HG03354 (cell line): ENCODE measurements at regions not wholly inside any gene's neighbourhood (a gene's known extent, or its start where the extent isn't known, plus 50 kb on each side); places are given as distances from the start of the nearest gene placed in this dataset.
"Not testable (repeated sequence)": the region's sequence is repeated elsewhere in the genome, so short reads cannot be mapped to it uniquely, and the experiment has no call there.

Experiments
- ATAC-seq: cut with Tn5 transposase; IDR thresholded peaks from one replicate; pipeline ENCODE4 v1.9.1; 2021; ENCODE audit warnings: mild to moderate bottlenecking; ENCODE audit not compliant: unreplicated experiment, poor library complexity, severe bottlenecking

DNA sequence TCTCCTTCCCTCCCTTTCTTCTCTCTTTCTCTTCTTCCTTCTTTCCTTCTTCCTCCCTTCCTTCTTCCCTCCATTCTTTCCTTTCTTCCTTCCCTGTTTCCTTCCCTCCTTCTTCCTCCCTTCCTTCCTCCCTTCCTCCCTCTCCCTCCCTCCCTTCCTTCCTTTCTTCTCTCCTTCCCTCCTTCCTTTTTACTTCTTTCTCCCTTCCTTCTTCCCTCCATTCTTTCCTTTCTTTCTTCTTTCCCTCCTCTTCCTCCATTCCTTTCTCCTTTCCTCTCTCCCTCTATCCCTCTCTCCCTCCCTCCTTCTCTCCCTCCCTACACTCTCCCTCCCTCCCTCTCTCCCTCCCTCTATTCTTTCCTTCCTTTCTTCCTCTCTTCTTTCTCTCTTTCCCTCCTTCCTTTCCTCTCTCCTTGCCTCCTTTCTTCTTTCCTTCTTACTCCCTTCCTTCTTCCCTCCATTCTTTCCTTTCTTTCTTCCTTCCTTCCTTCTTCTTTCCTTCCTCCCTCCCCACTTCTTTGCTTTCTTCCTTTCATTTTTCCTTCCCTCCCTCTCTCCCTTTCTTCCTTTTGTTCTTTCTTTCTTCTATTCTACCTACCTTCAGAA is 200.4 kb upstream of the SSTR4 start:
- ATAC-seq: no peak

DNA sequence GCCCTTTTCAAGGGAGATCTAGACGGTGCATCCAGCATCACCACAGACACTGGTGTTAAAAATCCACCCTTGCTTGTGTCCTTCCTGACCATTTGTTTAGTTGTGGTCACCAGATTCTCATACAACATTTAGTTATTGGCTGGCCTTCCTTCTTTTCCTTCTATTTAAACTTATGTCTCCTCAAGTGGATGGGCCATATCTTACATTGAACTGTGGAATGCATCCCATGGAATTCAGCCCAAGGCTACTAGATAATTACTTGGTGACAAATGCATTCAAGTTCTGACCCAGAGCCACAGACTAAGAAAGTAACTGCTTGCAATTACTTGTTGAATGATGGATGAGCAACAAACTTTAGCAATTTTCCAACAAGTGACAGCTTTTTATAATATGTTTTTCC is 198.9 kb upstream of the SSTR4 start:
- no peak for ATAC-seq

DNA sequence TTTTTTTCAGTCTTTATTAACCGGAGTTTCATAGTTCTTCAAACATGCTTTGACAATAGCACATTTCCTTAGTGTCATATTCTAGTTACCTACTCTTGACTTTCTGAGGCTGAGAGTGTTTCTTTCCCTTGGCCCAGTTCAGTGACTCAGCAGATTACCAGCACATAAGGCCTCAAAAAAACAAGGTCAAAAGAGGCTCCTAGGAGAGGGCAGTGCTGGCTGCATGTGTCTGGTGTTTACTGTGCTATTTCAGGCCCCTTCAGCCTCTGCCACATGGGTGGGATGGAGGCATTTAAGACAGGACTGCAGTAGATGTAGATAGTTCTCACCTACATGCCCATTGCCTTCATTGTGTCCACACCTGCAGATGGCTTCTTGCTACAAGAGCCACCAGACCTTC is 198.2 kb upstream of the SSTR4 start:
- no peak for ATAC-seq

DNA sequence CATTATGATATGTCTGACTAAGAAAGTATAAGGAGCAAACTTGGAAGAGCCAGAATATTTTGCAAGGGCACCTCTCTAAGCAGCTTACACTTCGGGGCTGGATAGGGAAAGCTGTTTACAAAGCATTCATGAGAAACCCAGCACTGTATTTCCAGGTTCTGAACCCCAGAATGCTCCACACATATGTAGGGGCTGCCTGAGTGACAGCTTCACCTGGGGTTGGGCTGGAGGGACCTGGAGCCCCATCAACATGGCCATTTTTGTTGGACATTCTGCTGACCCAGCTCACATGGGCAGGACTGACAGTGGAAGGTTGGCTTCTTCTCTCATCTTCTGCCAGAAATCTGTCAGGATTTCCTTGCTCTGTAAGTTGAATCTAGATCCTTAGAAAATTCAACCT is 197.1 kb upstream of the SSTR4 start:
- ATAC-seq: no peak

DNA sequence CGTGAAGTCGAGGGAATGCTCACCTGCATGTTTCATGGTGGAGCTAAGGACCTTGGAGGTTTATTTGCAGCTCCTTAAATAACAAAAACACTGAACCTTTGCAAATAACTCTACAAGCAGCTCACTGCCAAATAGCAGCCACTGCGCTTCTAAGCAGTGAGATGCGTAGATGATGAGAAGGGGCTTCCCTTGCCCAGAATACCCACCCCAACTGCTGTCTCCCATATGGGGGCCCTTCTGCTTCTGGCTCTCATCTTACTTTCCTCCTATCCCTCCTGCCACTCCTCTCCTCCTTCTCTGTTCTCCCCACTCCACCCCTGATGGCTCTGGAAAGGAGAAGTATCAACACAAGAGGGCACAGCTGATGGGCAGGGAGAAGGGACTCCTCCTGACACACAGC is 193.3 kb upstream of the SSTR4 start:
- ATAC-seq: no peak

DNA sequence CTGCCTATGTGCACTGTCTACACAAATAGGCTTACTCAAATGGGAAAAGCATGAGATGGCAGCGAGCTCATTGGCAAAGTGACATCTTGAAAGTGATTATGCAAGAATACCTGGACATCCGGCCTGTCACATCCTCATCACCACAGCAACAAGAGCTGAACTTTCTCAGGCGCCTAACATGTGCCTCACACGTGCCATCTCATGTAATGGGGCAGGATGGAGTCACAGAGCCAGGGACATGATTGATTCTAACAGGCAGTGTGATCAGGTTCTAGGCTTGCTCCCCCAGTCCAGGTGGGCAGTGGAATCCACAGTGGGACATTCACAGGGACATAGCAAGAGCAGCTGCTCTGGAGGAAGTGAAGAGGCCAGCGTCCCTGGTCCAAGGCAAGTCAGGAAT is 192.3 kb upstream of the SSTR4 start:
- ATAC-seq: no peak

DNA sequence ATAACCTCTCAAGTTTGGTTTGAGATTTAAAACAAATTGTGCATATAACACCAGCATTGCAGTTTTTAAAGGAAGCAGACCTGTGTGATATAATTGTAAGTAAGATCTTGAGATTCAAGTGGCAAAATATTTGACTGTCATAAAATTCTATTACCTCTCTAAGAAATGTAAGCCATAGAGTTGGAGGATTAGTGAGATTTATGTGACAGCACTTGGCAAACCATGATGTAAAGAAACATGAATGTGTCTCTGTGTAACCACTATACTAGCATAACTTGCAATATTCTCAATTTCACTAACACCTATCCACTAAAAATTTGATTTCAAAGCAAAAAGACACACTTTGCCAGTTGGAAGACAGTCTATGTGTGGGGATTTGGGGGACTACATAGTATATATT is 190.2 kb upstream of the SSTR4 start:
- no peak for ATAC-seq

DNA sequence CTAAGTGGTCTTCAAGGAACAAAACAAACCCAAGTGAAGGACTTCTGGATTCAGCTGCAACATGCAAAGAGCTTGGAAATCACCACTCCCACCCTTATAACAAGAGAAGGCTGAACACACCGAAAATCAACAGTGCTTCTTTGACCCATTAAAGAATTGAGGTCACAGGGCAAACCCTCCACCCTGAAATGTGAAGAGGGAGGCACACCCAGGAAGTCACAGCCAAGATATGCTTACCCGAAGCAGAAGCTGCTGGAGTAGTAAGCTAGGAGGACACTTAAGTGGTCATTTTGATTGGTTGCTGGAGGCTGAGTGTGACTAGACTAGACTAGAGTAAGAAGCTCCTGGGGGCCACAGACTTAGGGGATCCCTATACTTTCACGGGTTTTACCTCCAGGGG is 188.2 kb upstream of the SSTR4 start:
- no peak for ATAC-seq

DNA sequence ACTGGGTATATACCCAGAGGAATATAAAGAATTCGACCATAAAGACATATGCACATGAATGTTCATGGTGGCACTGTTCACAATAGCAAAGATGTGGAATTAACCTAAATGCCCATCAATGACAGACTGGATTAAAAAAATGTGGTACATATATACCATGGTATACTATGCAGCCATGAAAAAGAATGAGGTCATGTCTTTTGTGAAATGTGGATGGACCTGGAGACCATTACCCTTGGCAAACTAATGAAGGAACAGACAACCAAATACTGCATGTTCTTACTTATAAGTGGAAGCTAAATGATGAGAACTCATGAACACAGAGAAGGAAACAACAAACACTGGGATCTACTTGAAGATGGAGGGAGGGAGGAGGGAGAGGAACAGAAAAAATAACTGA is 186.7 kb upstream of the SSTR4 start:
- no peak for ATAC-seq

DNA sequence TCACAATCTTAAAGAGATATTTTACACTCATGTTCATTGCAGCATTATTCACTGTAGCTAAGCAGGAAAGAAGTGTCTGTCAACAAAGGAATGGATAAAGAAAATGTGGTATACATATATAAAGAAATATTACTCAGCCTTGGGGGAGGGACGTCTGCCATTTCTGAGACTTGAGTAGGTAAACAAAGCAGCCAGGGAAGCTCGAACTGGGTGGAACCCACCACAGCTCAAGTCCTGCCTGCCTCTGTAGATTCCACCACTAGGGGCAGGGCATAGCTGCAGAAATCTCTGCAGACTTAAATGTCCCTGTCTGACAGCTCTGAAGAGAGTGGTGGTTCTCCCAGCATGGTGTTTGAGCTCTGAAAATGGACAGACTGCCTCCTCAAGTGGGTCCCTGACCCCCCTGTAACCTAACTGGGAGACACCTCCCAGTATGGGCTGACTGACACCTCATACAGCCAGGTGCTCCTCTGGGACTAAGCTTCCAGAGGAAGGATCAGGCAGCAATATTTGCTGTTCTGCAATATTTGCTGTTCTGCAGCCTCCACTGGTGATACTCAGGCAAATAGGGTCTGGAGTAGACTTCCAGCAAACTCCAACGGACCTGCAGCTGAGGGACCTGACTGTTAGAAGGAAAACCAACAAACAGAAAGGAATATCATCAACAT is 183.3 kb upstream of the SSTR4 start:
- not testable (repeated sequence) for ATAC-seq

DNA sequence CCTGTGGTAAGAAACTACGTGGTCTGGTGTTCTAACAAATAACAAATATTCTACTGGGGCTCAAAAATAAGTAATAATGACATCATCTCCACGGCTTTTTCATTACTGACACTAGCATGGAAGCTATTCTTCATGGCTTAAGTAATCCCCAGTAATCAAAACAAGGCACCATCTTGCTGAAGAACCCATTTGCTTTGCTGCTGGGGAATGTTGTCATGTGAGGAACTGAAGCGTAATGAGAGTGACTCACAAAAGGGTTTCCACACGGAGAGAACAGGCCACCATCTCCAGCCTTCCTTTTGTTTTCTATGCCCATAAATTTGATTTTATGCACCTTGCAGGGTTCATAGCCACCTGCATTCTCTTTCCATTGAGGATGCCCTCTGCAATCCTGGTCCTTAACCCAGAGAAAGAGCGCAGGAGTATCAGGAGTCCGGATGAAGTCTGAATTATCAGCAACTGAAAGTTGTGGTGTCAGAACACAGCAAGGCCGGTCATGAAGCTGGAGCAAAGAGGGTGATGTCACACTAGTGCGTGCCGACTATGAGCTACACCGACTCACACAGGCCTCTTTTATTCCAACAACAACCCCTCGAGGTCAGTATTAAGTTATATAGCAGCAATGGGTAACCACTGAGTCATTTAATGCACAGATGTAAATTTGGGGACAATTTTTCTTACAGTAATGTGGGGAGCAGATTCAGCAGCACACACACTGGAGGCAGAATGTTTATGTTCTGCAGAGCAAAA is 173.7 kb upstream of the SSTR4 start:
- ATAC-seq: no peak

DNA sequence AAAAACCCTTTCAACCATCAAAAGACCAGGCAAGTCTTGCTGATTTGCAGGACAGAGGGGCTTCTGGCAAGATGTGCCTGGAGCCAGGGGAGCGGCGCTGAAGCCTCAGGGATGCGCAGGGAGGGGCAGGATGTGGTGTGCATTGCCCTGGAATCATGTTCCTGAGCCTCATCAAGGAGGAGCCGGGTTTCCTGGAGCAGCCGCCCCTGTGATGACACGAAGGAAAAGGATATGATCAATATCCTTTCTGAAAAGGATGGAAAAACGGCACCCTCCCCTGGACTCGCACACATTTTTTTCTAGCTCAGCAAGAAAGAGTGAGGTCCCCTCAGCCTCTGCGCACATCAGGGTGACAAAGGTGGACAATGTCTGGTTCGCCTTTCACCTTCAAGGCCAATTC is 173.1 kb upstream of the SSTR4 start:
- ATAC-seq: no peak

DNA sequence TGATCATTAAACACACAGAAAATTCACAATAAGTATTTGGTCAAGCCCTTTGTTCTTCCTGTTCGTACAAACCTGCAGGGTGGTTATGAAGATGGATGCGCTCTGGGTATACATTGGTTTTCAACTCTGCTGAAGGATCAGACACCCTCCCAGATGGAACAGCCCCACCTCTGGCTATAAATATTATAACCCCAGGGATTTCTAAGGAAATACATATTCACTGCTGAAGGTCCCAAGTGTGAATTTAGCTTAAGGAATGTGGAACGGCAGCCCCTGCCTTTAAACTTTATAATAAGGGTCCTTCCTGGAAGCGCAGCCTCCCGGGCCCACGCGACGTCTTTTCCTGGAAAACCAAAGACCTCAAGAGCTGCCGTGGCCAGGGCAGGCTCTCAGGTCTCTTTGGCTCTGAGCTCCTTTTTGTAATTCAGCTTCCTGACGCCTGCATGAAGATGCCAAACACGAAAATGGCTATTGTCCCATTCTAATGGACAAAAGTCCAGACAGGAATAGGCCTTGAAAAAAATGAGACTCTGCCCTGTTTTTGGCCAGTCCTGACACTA is 172.4 kb upstream of the SSTR4 start:
- ATAC-seq: no peak

DNA sequence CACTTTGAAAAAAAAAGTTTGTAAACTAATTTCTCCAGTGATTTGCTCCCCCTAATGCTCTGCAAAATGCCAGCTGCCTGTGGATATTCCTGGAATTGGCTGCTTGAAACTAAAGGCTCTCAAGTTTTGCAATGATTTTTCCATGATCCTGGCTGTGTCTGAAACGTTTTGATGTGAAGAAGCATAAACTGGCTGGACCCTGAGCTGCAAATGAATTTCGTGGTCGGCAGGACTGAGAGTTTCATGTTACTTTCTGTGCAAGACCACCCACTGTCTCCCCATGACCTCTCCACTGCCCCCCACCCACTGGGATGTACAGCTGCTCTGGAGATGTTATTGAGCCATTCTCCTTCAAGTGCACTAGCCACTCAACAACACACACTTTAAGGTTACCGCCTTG is 171.3 kb upstream of the SSTR4 start:
- ATAC-seq: no peak

DNA sequence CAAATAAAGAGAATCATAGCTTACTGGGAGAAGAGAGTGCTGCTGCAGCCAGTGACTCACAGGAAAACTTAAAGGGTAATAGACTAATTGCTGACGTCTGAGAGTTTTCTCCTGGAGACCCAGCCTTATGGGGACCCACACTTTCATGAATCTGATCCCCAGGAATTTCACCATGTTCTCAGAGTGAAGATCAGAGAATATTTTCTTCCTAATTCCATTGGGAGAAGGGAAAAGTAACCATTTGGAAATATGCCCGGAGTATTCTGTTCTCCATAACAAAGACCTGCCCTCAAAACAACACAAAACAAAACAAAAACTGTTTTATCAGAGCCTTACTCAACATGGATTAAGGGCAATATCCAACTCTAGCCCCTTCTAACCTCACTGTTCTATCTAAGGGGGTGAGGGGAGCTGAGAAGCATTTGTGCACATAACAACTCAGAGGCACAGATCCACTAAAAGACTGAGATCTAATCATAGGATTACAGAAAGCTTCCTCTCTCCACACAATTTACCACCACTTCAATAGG is 168.2 kb upstream of the SSTR4 start:
- no peak for ATAC-seq

DNA sequence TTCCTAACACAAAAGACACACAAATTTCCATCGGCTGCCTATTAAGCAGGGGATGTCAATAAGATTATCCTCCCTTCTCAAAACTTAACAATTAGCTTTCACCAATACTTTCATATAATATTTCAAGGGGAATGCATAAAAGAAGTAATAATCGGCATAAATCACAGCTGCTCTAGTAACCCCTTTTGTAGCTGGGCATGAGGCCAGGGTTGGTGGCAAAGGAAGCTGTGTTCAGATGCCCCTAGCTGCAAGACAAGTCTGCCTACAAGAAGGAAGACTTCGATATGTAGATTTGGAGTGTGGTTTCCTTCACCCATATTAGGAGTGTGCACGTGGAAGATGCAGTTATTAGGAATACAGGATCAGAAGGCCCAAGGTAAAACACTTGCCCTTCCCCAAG is 156.9 kb upstream of the SSTR4 start:
- no peak for ATAC-seq

DNA sequence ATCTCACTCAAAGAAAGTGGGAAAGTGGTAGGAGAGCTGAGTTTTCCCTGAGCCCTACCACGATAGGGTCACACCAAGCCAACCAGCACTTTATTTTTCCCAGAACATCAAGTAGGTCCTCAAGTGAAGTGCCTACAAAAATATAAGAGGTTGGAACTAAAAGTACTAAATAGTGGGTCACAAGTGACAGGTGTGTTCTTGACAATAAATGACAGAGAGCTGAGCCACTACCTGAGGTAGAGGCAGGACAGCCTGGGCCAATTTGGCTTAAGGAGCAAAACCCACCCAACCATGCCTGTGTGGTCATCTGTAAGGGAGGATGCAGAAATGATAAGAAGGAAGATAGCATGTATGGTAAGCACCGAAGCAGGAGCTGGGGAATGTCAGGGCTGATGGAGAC is 154.8 kb upstream of the SSTR4 start:
- no peak for ATAC-seq

DNA sequence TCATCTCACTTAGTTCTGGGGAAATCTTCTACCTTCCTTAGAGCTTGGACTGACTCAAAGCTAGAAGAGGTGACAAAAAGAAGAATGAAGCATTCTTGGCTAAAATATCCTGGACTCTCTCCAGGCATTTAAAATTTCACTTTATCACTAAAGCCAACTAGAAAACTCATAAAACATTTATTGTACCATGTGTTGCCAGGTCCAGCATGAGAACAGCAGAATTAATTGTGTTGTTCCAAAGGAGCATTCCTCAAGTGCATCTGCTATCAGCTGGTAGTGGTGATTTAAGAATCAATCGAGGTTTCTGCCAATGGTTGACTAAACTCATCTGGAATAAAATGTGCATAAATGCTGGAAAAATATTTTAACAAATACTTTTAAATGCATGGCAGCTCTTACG is 147.3 kb upstream of the SSTR4 start:
- ATAC-seq: no peak

DNA sequence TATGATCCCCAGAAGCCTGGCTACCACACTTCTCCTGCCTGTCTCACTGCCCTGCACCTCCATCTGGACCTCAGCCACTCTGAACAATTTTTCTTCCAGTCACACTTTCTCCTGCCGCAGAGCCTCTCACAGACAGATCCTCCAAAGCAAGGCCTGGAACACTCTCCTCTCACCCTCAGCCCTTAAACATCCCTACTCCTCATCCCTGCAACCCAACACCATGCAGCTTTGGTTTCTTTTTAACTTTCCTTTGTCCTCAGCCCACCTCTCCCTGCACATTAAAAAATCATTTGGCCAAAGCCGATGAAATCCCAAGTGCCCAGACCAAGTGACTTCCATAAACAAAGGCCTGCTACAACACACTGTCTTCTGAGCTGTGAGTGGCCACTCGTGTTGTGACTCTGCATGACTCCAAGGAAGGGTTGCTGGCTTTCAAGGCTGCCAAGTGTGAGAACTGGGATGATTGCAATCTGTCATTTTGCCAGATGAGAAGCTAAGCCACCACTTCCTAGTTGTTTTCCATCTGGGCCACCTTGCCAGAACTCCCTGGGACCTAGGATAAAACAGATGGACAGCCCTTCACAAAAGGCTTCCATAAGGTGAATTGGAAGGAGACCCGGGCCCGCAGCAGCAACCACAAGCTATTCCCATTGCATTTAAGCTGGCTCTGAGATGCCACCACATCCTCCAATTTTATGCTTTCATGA is 144.4 kb upstream of the SSTR4 start:
- no peak for ATAC-seq

DNA sequence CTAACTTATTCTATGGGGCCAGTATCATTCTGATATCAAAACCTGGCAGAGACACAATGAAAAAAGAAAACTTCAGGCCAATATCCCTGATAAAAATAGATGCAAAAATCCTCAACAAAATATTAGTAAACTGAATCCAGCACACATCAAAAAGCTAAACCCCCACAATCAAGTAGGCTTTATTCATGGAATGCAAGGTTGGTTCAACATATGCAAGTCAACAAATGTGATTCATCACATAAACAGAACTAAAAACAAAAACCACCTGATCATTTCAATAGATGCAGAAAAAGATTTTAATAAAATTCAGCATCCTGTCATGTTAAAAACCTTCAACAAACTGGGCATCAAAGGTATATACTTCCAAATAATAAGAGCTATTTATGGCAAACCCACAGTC is 133.9 kb upstream of the SSTR4 start:
- no peak for ATAC-seq
